UCSD-AML1 (cell line): ENCODE measurements at regions not wholly inside any gene's neighbourhood (a gene's known extent, or its start where the extent isn't known, plus 50 kb on each side); places are given as distances from the start of the nearest gene placed in this dataset.
"Not testable (repeated sequence)": the region's sequence is repeated elsewhere in the genome, so short reads cannot be mapped to it uniquely, and the experiment has no call there.

Experiments used
- DNase-seq: peaks from one replicate; lab custom pipeline; 2025; ENCODE audit not compliant: unreplicated experiment; lab: John Stamatoyannopoulos, UW

DNA sequence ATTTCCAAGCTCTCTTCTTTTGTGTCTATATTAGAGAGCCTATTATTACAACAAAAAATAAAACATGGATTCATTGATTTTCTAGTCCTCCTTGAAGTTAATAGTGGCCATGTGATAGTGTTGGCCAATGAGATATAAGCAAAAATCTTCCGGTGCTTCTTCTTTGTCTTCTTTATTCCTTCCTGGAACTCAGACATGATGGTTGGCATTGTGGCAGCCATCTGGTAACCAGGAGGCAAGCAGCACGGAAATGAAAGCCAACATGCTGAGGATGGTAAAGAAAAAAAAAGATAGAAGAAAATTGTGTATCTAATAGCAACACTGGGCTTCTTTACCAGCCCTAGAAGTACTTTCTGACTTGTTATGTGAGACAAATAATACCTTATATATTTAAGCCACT lies 50.8 kb upstream of the SEL1L start:
- no peak for DNase-seq

DNA sequence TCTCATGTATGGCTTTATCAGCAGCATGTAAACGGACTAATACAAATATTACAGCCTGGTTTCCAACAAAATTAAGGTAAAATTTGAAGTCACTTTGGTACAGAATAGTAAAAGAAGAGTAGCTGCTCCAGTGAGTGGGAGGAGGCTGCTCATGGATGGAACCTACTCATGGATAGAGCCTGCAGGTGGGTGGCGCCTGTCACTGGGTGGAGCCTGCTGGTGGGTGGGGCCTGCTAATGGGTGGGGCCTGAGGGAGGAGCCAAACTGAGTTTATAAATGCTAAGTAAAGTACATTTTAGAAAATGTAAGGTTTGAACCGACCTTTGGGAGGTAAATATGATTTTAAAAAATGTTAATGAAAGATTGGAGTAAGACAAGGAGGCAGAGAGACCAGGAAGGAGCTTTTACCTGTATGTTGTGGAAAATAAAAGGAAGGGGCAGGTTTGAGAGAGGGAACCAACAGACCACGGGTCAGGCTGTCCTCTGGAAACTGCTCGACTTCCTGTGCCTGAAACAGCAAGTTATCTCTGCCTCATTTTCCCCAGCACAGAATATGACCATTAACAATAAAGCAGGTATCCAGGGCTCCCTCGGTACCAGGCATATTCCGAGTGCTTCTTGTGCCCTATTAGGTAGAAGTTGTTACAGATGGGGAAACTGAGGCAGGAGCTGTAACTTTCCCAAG lies 55.9 kb upstream of the SEL1L start:
- no peak for DNase-seq

DNA sequence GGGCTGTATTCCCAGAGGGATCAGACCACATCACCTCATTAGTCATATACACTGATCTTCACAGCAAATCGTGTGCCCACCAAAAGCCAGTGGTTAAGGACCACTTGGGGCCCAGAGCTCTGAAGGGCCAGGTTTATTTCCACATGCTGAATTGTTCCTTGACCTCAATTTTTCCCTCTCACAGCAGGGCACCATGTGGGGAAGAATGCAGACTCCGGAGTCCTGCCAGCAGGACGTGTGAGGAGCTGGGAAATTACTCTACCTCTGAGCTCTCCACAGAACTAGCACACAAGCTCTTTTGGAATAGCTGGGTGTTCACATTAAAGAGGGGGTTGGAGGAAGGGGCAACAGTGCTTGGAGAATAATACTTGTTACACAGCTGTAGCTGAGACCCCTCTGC lies 57.6 kb upstream of the SEL1L start:
- DNase-seq: no peak

DNA sequence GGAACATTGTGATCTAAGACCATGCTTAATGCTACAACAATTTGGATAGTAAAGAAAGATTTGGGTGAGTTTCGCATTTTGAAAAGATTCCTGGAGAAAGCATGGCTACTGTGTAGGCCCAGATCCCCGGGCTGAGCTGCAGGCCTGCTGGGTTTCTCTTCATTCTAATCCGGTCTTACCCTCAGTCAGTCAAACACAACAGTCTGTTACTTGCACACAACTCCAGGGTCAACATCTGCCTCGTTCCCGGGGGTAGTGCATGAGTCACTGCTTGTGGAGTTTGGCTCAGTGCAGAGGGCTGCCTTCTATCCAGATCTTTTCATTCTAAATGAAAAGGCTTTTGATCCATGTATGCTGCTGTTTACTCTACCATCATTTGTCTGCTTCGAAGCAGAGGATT lies 60.4 kb upstream of the SEL1L start:
- DNase-seq: no peak

DNA sequence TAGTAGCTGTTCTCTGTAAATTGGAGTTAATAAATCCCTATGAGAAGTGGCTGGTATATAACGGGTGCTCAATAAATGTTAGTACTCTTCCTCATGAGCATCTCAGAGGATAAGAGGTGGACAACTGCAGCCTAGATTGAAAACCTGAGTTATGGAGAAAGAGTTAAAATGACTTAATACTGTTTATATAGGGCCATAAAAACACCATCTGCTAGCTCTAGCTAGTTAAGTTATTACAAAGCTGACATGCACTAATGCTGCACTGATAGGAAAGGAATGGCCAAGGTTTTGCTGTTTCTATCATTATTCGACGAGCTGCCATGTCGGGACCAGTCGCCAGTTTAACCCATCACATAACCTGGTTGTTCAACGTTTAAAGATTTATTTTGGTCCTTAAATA lies 72.0 kb upstream of the SEL1L start:
- no peak for DNase-seq

DNA sequence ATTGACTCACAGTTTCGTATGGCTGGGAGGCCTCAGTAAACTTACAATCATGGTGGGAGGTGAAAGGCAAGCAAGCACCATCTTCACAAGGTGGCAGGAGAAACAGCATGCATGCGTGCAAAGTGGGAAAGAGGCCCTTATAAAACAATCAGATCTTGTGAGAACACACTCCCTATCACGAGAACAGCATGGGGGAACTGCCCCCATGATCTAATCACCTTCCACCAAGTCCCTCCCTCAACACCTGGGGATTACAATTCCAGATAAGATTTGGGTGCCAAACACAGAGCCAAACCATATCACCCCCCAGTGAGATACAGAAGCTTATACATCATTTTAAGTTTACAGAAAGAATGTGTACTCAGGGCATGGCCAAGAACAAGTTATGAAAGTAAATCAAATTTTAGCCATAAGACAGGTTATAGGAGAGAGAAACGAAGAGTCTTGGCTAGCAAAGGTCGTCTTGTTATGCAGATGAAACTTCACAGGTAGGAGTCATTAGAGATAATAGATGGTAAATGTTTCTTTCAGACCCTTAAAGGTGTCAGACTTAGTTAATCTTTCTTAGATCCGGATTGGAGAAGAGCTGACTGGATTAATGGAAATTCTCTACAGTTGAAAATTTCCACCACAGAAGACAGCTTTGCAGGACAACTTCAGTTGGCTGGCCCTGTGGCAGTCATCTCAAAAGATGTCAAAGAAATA lies 79.8 kb upstream of the SEL1L start:
- no peak for DNase-seq

DNA sequence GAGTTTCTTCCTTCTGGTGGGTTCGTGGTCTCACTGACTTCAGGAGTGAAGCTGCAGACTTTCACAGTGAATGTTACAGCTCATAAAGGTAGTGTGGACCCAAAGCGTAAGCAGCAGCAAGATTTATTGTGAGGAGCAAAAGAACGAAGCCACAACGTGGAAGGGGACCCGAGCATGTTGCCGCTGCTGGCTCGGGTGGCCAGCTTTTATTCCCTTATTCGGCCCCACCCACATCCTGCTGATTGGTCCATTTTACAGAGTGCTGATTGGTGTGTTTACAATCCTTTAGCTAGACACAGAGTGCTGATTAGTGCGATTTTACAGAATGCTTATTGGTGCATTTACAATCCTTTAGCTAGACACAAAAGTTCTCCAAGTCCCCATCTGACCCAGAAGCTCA lies 80.6 kb upstream of the SEL1L start:
- DNase-seq: not testable (repeated sequence)

DNA sequence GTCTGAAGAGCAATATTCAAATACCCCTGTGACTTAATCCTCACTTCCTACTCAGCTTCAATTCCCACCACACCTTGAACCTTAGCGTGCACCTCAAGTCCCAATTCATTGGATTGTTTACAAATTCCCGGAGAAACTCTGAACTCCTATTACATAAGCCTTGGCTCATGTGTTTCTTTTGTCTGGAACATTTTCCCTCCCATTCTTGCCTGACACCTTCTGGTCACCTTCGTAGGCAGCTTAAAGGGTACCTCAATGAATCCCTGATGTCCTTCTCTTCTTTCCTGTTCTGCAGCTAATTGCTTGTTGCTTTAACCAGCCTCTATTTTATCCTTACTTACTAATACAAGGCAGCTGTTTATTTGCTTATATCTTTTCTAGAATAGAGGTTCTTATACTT lies 85.0 kb upstream of the SEL1L start:
- no peak for DNase-seq

DNA sequence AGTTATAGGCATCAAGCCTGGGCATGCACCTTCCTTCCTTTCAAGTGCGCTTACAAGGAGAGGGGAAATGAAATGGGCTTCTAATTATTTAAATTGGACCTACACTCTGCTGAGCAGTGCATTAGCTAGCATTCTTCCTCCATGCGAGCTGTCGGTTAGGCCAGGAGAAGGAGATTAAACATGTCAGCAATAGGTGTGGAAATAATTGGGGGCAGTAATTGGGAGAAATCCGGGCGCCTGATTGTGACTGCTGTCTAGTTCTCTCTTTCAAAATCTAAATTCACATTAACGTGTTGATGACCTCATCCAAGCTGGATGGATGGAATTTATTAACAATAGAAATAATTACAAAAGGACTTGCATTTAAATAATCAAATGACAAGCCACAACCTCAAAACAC lies 86.2 kb upstream of the SEL1L start:
- DNase-seq: no peak

DNA sequence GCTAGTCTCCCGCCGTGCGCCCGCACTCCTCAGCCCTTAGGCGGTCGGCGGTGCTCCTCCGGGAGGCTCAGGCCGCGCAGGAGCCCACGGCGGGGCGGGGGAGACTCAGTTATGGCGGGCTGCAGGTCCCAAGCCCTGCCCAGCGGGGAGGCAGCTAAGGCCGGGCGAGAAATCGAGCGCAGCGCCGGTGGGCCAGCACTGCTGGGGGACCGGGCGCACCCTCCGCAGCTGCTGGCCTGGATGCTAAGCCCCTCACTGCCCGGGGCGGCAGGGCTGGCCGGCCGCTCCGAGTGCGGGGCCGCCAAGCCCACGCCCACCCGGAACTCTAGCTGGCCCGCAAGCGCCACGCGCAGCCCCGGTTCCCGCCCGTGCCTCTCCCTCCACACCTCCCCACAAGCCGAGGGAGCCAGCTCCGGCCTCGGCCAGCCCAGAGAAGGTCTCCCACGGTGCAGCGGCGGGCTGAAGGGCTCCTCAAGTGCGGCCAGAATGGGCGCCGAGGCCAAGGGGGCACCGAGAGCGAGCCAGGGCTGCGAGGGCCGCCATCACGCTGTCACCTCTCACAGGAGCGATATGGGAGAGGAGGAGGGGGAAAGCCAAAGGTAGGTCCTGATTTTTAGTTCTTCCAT lies 90.2 kb upstream of the SEL1L start:
- not testable (repeated sequence) for DNase-seq

DNA sequence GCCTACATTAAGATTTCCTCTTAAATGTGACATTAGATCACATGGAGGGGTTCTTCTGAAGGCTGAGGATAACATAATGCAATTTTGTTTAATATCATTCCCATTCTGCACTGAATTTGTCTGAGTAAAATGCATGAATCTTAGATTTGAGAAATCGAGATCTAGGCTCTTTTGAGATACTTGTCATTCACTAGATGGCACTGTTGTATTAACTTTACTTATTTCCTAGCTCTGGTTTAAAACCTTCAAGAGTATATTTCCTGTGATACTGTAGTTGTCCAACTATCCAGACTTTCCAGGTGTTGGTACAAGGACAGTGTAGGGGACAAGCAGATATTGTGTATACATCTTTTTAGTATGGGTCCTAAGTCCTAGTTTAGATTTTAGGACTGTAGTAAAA lies 91.7 kb upstream of the SEL1L start:
- no peak for DNase-seq

DNA sequence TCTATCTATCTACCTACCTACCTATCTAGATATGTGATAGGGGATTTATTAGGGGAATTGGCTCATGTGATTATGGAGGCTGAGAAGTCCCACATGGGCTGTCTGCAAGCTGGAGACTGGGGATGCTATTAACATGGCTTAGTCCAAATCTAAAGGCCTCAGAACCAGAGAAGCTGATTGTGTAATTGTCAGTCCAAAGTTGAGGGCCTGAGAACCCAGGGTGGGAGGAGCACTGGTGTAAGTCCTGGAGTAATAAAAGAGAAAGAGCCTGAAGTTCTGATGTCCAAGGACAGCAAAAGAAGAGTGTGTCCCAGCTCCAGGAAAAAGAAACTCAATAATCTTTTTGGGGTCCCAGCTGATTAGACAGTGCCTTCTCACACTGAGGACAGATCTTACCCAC lies 98.5 kb upstream of the SEL1L start:
- DNase-seq: no peak

DNA sequence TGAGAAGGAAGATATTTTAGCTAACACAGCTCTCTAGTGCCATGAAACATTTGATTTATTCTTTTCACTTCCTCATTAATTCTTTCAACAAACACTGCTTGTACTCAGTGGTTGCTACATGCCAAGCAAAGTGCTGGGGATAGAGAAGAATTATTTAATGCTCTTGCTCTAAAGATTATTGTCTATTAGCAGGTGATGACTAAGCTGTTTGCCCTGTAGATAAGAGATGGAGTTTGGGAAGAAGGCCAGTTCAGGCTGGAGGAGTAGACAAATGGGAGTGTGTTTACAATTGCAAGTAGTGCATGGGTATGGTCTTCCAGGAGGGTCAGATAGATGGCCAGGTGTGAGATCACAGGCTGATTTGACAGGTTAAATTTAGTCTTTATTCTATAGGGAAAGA lies 99.8 kb upstream of the SEL1L start:
- DNase-seq: no peak

DNA sequence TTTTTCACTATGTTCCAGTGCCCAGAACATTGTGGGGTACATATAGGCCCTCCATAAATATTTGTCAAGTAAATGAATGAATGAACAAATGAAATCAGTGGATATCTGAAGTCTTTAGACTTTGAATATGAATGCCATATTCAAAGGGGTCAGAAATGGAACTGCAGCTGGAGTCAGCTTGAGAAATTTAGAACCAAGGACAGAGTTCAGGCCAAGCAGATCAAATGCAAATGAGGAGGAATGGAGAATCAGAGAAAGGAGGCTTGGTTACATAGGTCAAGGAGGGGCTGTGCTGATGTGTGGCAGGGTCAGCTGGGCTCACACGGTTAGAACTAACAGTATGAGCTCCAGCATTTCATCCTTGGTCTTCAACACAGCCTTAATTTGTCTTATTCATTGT lies 104.0 kb upstream of the SEL1L start:
- no peak for DNase-seq

DNA sequence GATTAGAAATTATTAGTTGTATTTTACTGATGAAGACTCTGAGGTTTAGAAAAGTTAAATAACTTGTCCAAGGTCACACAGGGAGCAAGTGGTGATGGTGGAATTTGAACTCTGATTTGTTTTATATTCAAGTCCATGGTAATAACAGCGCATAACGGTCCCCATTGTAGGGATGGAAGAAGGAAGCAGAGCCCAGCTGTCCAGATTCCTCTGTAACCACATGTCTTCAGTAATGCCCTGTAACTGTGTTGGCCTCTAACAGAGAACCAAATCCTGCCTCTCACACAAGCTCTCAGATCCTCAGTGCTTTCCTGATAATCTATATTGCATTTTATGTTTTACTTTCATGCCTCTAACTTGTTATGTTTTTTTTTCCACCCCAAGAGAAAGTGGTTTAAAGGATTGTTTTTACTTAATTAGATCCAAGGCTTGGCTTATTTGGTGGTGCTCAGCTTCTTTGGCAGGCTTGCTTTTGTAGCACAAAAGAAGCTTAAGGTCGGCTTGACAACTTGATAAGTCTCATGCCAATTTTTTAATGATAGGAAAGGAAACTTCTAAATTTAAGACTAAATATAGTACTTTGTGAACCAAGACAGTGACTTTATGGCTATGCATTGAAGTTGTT lies 105.1 kb upstream of the SEL1L start:
- no peak for DNase-seq

DNA sequence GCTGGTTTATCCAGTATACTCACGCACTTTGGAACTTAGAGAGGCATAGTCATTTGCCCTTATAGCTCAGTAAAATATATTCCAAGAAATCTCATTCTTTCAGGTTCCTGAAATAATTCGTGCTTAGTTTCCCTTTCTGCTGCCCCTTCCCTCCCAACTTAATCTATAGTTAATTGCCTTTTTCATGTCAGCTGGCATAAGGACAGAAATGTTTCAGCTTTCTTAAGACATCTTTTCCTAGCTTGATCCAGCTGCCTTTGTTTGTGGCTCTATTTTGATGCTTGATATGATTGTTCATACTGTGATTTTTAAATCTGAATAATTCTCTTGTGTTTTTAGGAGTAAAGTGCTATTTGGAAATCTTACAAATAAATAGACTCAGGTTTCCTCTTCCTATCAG lies 120.0 kb upstream of the SEL1L start:
- DNase-seq: no peak

DNA sequence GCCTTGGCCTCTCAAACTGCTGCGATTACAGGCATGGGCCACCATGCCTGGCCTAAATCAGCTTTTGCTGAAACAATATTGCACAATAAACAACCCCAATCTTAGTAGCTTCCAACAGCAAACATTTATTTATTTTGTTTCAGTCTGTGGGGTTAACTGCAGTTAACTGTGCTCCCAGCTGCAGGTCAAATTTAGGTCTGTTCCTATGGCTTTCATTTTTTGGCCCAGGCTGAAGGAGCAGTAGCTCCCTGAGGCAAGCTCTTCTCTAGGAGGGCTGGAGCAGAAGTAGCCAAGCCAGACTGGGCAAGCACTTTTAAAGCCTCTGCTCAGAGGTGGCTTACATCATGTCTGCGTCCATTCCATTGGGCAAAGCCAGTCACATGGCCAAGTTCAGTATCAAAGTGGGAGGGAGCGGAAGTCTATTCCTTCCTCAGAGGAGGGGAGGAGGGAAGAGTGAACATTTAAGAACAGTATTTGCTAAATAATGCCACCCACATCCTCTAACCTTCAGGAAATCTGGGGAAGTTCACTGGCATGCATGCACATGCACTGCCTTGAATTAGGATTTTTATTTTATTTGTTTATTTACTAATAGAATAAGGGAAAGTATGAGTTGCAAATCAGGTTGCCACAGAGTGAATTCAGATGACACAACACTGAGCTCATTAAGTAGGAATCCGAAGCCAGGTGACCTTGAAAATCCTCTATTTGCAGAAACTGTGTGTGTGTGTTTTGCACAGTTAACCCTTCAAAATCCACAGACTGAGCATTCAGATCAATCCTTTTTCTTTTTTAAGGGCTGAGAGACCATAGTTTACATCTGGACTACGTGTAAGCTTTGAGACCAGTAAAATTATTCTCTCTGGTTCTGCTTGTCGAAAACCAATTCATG lies 122.0 kb upstream of the SEL1L start:
- DNase-seq: no peak

DNA sequence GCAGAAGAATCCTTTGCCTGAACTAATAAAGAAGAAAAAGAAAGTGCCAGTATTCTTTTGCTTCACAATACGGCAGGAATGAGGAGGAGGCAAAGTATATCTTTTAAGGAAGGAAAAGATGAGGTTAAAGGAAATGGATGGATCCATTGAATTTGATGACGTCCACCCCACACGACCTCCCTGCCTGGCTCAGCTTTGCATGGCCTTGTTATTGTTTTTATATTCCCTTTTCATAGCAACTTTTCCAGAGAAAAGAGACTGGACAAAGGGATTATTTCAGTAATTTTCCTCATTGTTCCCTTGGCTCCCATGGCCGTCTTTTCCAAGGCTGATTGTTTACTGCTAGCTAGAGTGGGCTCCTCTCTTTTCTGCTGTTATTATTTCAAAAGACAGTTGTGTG lies 123.2 kb upstream of the SEL1L start:
- no peak for DNase-seq

DNA sequence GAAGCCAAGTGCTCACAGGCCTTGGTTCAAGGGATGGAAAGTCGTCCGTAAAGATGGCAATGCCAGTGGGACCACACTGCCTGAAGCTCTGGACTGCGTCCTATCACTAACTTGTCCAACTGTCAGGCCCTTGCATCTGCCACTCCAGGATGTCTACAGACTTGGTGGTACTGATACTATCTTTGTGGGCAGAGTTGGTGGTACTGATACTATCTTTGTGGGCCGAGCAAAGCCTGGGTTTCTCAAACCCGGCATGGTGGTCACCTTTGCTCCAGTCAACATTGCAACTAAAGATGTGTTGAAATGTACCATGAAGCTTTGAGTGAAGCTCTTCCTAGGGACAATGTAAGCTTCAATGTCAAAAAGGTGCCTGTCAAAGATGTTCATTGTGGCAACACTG lies 128.4 kb upstream of the SEL1L start:
- no peak for DNase-seq

DNA sequence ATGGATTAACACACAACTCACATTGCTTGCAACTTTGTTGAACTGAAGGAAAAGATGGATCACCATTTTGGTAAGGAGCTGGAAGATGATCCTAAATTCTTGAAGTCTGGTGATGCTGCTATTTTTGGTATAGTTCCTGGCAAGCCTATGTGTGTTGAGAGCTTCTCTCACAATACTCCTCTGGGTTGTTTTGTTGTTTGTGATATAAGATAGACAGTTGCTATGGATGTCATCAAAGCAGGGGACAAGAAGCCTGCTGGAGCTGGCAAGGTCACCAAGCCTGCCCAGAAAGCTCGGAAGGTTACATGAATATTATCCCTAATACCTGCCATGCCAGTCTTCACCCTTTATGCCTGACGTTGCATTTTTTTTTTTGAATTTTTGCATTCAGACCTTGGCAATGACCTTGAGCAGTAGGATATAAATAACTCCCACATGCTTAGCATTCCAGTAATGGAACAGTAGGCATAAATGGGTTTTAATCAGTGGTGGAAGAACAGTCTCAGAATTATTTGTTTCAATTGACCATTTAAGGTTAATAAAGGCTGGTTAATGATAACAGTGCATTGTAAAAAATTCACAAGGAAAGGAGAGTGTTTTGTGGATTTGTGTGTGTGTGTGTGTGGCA lies 129.0 kb upstream of the SEL1L start:
- DNase-seq: no peak
